B cell (primary cell): ENCODE measurements at regions not wholly inside any gene's neighbourhood (a gene's known extent, or its start where the extent isn't known, plus 50 kb on each side); places are given as distances from the start of the nearest gene placed in this dataset.

Experiments
- ATAC-seq: fragments of 200-7000 bp; cut with Tn5 transposase; one replicate; pipeline ENCODE4 v1.10.0; 2021; ENCODE audit warnings: low read depth, mild to moderate bottlenecking, moderate number of reproducible peaks, moderate library complexity
- CTCF ChIA-PET: fragments of 350-600 bp; sonication (Branson Sonifier 250); formaldehyde crosslinking; loops from one replicate; lab custom pipeline; 2021; ENCODE audit warnings: antibody characterized with exemption, inconsistent platforms; lab: Charles Lee
- POLR2A ChIA-PET: fragments of 350-600 bp; sonication (Branson Sonifier 250); formaldehyde crosslinking; loops from one replicate; lab custom pipeline; 2021; ENCODE audit warnings: antibody characterized with exemption; lab: Charles Lee
- DNase-seq: peaks from one replicate; pipeline ENCODE4 v3.0.0; 2013
- H2AFZ ChIP-seq: 2 replicates; pipeline ENCODE4 v1.6.1; 2012; ENCODE audit warnings: mild to moderate bottlenecking, low read depth, low read length; ENCODE audit not compliant: insufficient read depth, poor library complexity, severe bottlenecking
- H3K27ac ChIP-seq, 2 donors: 1 replicate in 1 of 2; 2 replicates in 1 of 2; pipeline ENCODE4 v1.5.1; 2012 to 2013; ENCODE audit warnings: low read length in 2 of 2, mild to moderate bottlenecking in 2 of 2, moderate library complexity in 1 of 2
- H3K27me3 ChIP-seq, 4 experiments: fragments of 200-600 bp in 1 of 4; sonication (generic) in 1 of 4; replicated peaks in 1 of 4; 1 replicate in 2 of 4; 2 replicates in 2 of 4; pipeline versions ENCODE4 v1.6.1 to v1.7.0; 2013 to 2016; ENCODE audit warnings: low read length in 3 of 4, mild to moderate bottlenecking in 2 of 4, mixed read lengths in 1 of 4, moderate library complexity in 1 of 4; ENCODE audit not compliant: insufficient read depth in 4 of 4, control insufficient read depth in 3 of 4; ENCODE audit errors: control extremely low read depth in 1 of 4
- H3K36me3 ChIP-seq, 2 experiments: replicated peaks in 1 of 2; 1 replicate in 1 of 2; 2 replicates in 1 of 2; pipeline versions ENCODE4 v1.6.1 to v1.7.1; 2013; ENCODE audit warnings: low read length in 1 of 2; ENCODE audit not compliant: insufficient read depth in 2 of 2, control insufficient read depth in 1 of 2; ENCODE audit errors: control extremely low read depth in 1 of 2, extremely low read depth in 1 of 2
- H3K4me1 ChIP-seq, 2 donors: fragments of 200-600 bp in 1 of 2; sonication (generic) in 1 of 2; 1 replicate in 1 of 2; 2 replicates in 1 of 2; pipeline versions ENCODE4 v1.5.1 to v1.6.1; 2013 to 2017; ENCODE audit warnings: low read length in 2 of 2; ENCODE audit not compliant: control insufficient read depth in 2 of 2, insufficient read depth in 2 of 2
- H3K4me2 ChIP-seq: replicated peaks from 2 replicates; pipeline ENCODE3; 2012; ENCODE audit warnings: mild to moderate bottlenecking, low read depth, low read length; ENCODE audit not compliant: poor library complexity, severe bottlenecking
- H3K4me3 ChIP-seq, 5 experiments: fragments of 200-600 bp in 1 of 5; sonication (generic) in 1 of 5; 1 replicate in 3 of 5; 2 replicates in 2 of 5; pipeline versions ENCODE4 v1.5.1 to v1.7.0; 2011 to 2016; ENCODE audit warnings: low read length in 4 of 5, mild to moderate bottlenecking in 4 of 5, low read depth in 2 of 5, control low read depth in 1 of 5, moderate library complexity in 1 of 5; ENCODE audit not compliant: insufficient read depth in 1 of 5; ENCODE audit errors: control extremely low read depth in 1 of 5, extremely low read depth in 1 of 5
- H3K79me2 ChIP-seq: fragments of 200-600 bp; sonication (generic); one replicate; pipeline ENCODE4 v1.6.0; 2016; ENCODE audit warnings: low read length; ENCODE audit not compliant: control insufficient read depth, insufficient read depth
- H3K9ac ChIP-seq: fragments of 200-600 bp; sonication (generic); 2 replicates; pipeline ENCODE4 v1.6.1; 2017; ENCODE audit warnings: mild to moderate bottlenecking, low read length, moderate library complexity
- H3K9me3 ChIP-seq, 3 donors: one replicate each; pipeline versions ENCODE4 v1.6.1 to v1.7.1; 2013; ENCODE audit warnings: low read length in 2 of 3; ENCODE audit not compliant: control insufficient read depth in 2 of 3, insufficient read depth in 1 of 3; ENCODE audit errors: control extremely low read depth in 1 of 3
- H4K20me1 ChIP-seq: 2 replicates; pipeline ENCODE4 v1.6.0; 2012; ENCODE audit warnings: mild to moderate bottlenecking, low read length; ENCODE audit not compliant: insufficient read depth, control insufficient read depth, poor library complexity, severe bottlenecking
- H3K27ac Mint-ChIP-seq: one replicate; pipeline ENCODE4 v1.8.0; 2021; ENCODE audit warnings: mixed read lengths
- H3K27me3 Mint-ChIP-seq: one replicate; pipeline ENCODE4 v1.8.0; 2021; ENCODE audit warnings: mixed read lengths
- H3K4me1 Mint-ChIP-seq: one replicate; pipeline ENCODE4 v1.8.0; 2021; ENCODE audit warnings: mixed read lengths
- H3K4me3 Mint-ChIP-seq: one replicate; pipeline ENCODE4 v1.8.0; 2021; ENCODE audit warnings: mixed read lengths
- H3K9me3 Mint-ChIP-seq: one replicate; pipeline ENCODE4 v1.8.0; 2022; ENCODE audit warnings: mixed read lengths; ENCODE audit not compliant: insufficient read depth
- CTCF ChIP-seq: fragments of 200-600 bp; IDR thresholded peaks from one replicate; pipeline ENCODE4 v1.8.0; 2022; ENCODE audit warnings: antibody characterized with exemption, mild to moderate bottlenecking
- EZH2 ChIP-seq: IDR thresholded peaks from 2 replicates; pipeline ENCODE4 v1.6.1; 2012; ENCODE audit warnings: borderline replicate concordance, low read depth, mild to moderate bottlenecking, moderate library complexity, low read length; ENCODE audit not compliant: insufficient read depth, poor library complexity, severe bottlenecking
- WGBS: methylation state at CpG from one replicate; pipeline ENCODE4 v1.1.5; 2013; ENCODE audit warnings: missing lambda C conversion rate; ENCODE audit not compliant: insufficient coverage; 5-methylcytosine and 5-hydroxymethylcytosine counted together
- intact Hi-C: fragments of 100-400 bp; cut with micrococcal nuclease; formaldehyde crosslinking; loops from one replicate; pipeline ENCODE4 v1.10.0; 2022

DNA sequence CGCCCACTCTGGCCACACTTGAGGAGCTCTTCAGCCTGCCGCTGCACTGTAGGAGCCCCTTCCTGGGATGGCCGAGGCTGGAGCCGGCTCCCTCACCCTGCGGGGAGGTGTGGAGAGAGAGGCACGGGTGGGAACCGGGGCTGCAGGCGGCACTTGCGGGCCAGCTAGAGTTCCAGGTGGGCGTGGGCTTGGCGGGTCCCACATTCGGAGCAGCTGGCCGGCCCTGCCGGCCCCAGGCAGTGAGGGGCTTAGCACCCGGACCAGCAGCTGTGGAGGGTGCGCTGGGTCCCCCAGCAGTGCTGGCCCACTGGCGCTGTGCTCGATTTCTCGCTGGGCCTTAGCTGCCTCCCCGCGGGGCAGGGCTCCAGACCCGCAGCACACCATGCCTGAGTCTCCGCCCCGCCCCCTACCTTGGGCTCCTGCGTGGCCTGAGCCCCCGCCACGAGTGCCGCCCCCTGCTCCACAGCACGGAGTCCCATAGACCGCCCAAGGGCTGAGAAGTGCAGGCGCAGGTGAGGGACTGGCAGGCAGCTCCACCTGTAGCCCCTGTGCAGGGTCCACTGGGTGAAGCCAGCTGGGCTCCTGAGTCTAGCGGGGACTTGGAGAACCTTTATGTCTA, 71.9 kb downstream of the IL12A start:
- ChIA-PET CTCF (no interaction called here), POLR2A (no interaction called here)
- intact Hi-C loops: no loop called here
- no peaks in the 10 kb centered on the region for H3K27me3 Mint-ChIP-seq
- H3K4me3 Mint-ChIP-seq: no peak overlapping the region
- Histone ChIP-seq H3K79me2 (no peaks in the 10 kb centered on the region), H3K9ac (no peak overlapping the region), H3K4me1 (no peaks in the 10 kb centered on the region), H3K9me3 (peaks cover 0 to 7% (median 0%) of the 10 kb centered on the region in 3 donors), H3K4me2 (no peak overlapping the region), H3K27ac (no peak overlapping the region), H3K36me3 (no peaks in the 10 kb centered on the region), H3K27me3 (no peaks in the 10 kb centered on the region), H3K4me3 (no peak overlapping the region), H4K20me1 (no peaks in the 10 kb centered on the region), H2AFZ (no peak overlapping the region)
- no peaks in the 10 kb centered on the region for H3K9me3 Mint-ChIP-seq
- no peak overlapping the region for H3K27ac Mint-ChIP-seq
- no peaks in the 10 kb centered on the region for H3K4me1 Mint-ChIP-seq
- DNase-seq (no peak), ATAC-seq (no peak)
- TF ChIP-seq EZH2 (no peak), CTCF (no peak)
- 94% methylated on average over 29 of the region's 32 CpGs for WGBS

GRCh38 chr3:160061525-160061924, 72.9 kb downstream of the IL12A start:
- no peak for ATAC-seq
- no peaks in the 10 kb centered on the region for H3K4me1 Mint-ChIP-seq
- CTCF ChIA-PET: no interaction called here
- H3K4me1 ChIP-seq: no peaks in the 10 kb centered on the region
- H3K27ac Mint-ChIP-seq: no peak overlapping the region
- TF ChIP-seq EZH2: no peak
- no peak for TF ChIP-seq CTCF
- no peaks in the 10 kb centered on the region for H3K27me3 Mint-ChIP-seq
- H3K79me2 ChIP-seq: no peaks in the 10 kb centered on the region
- H3K4me3 ChIP-seq: no peak overlapping the region
- DNase-seq: no peak
- intact Hi-C loops: no loop called here
- H3K9me3 Mint-ChIP-seq: no peaks in the 10 kb centered on the region
- H2AFZ ChIP-seq: no peak overlapping the region
- H3K9me3 ChIP-seq: peaks cover 0 to 7% (median 0%) of the 10 kb centered on the region in 3 donors
- no peaks in the 10 kb centered on the region for H3K27me3 ChIP-seq
- no peak overlapping the region for H3K4me3 Mint-ChIP-seq
- no peak overlapping the region for H3K9ac ChIP-seq
- POLR2A ChIA-PET: no interaction called here
- H3K4me2 ChIP-seq: no peak overlapping the region
- WGBS: 67% methylated on average over 12 of the region's 12 CpGs
- H4K20me1 ChIP-seq: no peaks in the 10 kb centered on the region
- H3K27ac ChIP-seq: no peak overlapping the region
- H3K36me3 ChIP-seq: no peaks in the 10 kb centered on the region
